Neural cell (in vitro differentiated cells): ENCODE measurements at regions not wholly inside any gene's neighbourhood (a gene's known extent, or its start where the extent isn't known, plus 50 kb on each side); places are given as distances from the start of the nearest gene placed in this dataset.

Experiments
- H2AFZ ChIP-seq: fragments of 200-600, 300-800 bp; sonication (generic), shearing (Covaris generic); 2 replicates; pipeline ENCODE4 v1.6.0; 2014; ENCODE audit warnings: low read depth, mild to moderate bottlenecking, antibody characterized with exemption, low read length, moderate library complexity
- H3F3A ChIP-seq: fragments of 200-600 bp; shearing (Covaris generic); 2 replicates; pipeline ENCODE4 v1.6.1; 2016; ENCODE audit warnings: mild to moderate bottlenecking, moderate library complexity, mixed read lengths, antibody characterized with exemption, low read length; ENCODE audit not compliant: insufficient read depth, poor library complexity, severe bottlenecking
- H3K27ac ChIP-seq: fragments of 200-600, 300-800 bp; sonication (generic), shearing (Covaris generic); 2 replicates; pipeline ENCODE4 v1.5.1; 2014; ENCODE audit warnings: mild to moderate bottlenecking, low read length, moderate library complexity
- H3K27me3 ChIP-seq: fragments of 300-800, 200-600 bp; sonication (generic), shearing (Covaris generic); 2 replicates; pipeline ENCODE4 v1.6.0; 2014; ENCODE audit warnings: mild to moderate bottlenecking, low read depth, low read length, moderate library complexity; ENCODE audit not compliant: insufficient read depth
- H3K36me3 ChIP-seq: fragments of 300-800, 200-600 bp; sonication (generic), shearing (Covaris generic); 2 replicates; pipeline ENCODE4 v1.5.1; 2014; ENCODE audit warnings: mild to moderate bottlenecking, antibody characterized with exemption, low read length, moderate library complexity; ENCODE audit not compliant: insufficient read depth
- H3K4me2 ChIP-seq: fragments of 300-800, 200-600 bp; sonication (generic), shearing (Covaris generic); 2 replicates; pipeline ENCODE4 v1.6.0; 2014; ENCODE audit warnings: mild to moderate bottlenecking, low read length
- H3K4me3 ChIP-seq: fragments of 300-800, 200-600 bp; sonication (generic), shearing (Covaris generic); 2 replicates; pipeline ENCODE4 v1.5.1; 2014; ENCODE audit warnings: mild to moderate bottlenecking, low read length, moderate library complexity
- H3K79me2 ChIP-seq: fragments of 200-600 bp; shearing (Covaris generic); replicated peaks from 2 replicates; pipeline ENCODE4 v1.6.0; 2014; ENCODE audit warnings: mild to moderate bottlenecking, low read length, moderate library complexity; ENCODE audit not compliant: insufficient read depth
- H3K9ac ChIP-seq: fragments of 300-800, 200-600 bp; sonication (generic), shearing (Covaris generic); 2 replicates; pipeline ENCODE4 v1.6.1; 2016; ENCODE audit warnings: mild to moderate bottlenecking, low read length, mixed read lengths
- H3K9me2 ChIP-seq: fragments of 200-600 bp; shearing (Covaris generic); 2 replicates; pipeline ENCODE4 v1.6.1; 2016; ENCODE audit warnings: mild to moderate bottlenecking, low read length, mixed read lengths; ENCODE audit not compliant: insufficient read depth
- H3K9me3 ChIP-seq: fragments of 200-600, 300-800 bp; sonication (generic), shearing (Covaris generic); 2 replicates; pipeline ENCODE4 v1.6.1; 2016; ENCODE audit warnings: mild to moderate bottlenecking, mixed run types, low read length, moderate library complexity, mixed read lengths
- H4K20me1 ChIP-seq: fragments of 200-600 bp; shearing (Covaris generic); 2 replicates; pipeline ENCODE4 v1.6.1; 2016; ENCODE audit warnings: mild to moderate bottlenecking, mixed run types; ENCODE audit not compliant: insufficient read depth
- CTCF ChIP-seq: fragments of 450-650 bp; IDR thresholded peaks from 2 replicates; pipeline ENCODE4 v1.5.1; 2014; ENCODE audit warnings: antibody characterized with exemption, mild to moderate bottlenecking, moderate library complexity; ENCODE audit not compliant: poor library complexity, severe bottlenecking
- EP300 ChIP-seq: fragments of 450-650 bp; conservative IDR thresholded peaks from 2 replicates; pipeline ENCODE4 v1.6.1; 2014; ENCODE audit warnings: antibody characterized with exemption, mild to moderate bottlenecking, moderate library complexity; ENCODE audit not compliant: poor library complexity, severe bottlenecking
- EZH2 ChIP-seq: fragments of 200-600, 300-800 bp; shearing (Covaris generic), sonication (generic); IDR thresholded peaks from 2 replicates; pipeline ENCODE4 v1.6.1; 2014; ENCODE audit warnings: antibody characterized with exemption, low read length, borderline replicate concordance, mild to moderate bottlenecking; ENCODE audit not compliant: insufficient read depth, poor library complexity, severe bottlenecking
- MXI1 ChIP-seq: fragments of 450-650 bp; conservative IDR thresholded peaks from 2 replicates; pipeline ENCODE4 v1.6.1; 2014; ENCODE audit warnings: antibody characterized with exemption, mild to moderate bottlenecking; ENCODE audit not compliant: poor library complexity, severe bottlenecking
- POLR2AphosphoS5 ChIP-seq: IDR thresholded peaks from 2 replicates; pipeline ENCODE4 v1.6.1; 2012
- RAD21 ChIP-seq: fragments of 450-650 bp; conservative IDR thresholded peaks from 2 replicates; pipeline ENCODE4 v1.6.1; 2014; ENCODE audit warnings: antibody characterized with exemption, mild to moderate bottlenecking, moderate library complexity
- SMC3 ChIP-seq: fragments of 450-650 bp; conservative IDR thresholded peaks from 2 replicates; pipeline ENCODE4 v1.6.1; 2014; ENCODE audit warnings: antibody characterized with exemption, mild to moderate bottlenecking, moderate library complexity; ENCODE audit not compliant: poor library complexity
- TAF1 ChIP-seq: IDR thresholded peaks from 2 replicates; pipeline ENCODE4 v1.6.1; 2012; ENCODE audit warnings: low read depth
- TF ChIP-seq, protein P1 (sequence below): IDR thresholded peaks from 2 replicates; pipeline ENCODE4 v1.6.1; 2012; ENCODE audit warnings: borderline replicate concordance

DNA sequence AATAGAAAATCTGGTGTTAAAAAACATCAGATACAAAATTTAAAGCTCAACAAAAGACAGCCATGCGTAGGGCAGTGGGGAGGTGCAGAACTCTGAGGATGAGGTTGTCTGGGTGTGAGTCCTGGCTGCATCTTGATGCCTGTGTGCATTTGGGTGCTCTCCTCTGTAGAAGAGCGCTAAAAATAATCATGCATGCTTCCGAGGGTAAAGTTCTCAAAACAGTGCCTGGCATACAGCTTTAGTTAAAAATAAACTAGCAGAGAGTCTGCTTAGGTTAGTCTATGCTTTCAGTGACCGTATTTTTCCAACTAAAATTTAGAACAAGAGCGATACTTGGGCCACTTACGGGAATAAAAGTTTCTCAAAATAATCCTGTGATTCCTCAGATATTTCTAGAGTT lies 55.5 kb upstream of the SPATA31C2 start:
- H3K36me3 ChIP-seq: no peaks in the 10 kb centered on the region
- no peaks in the 10 kb centered on the region for H3F3A ChIP-seq
- no peak overlapping the region for H3K27ac ChIP-seq
- H4K20me1 ChIP-seq: no peaks in the 10 kb centered on the region
- no peak overlapping the region for H3K9ac ChIP-seq
- H2AFZ ChIP-seq: no peak overlapping the region
- H3K27me3 ChIP-seq: no peaks in the 10 kb centered on the region
- no peak overlapping the region for H3K4me3 ChIP-seq
- H3K4me2 ChIP-seq: no peak overlapping the region
- TF ChIP-seq, protein P1, sequence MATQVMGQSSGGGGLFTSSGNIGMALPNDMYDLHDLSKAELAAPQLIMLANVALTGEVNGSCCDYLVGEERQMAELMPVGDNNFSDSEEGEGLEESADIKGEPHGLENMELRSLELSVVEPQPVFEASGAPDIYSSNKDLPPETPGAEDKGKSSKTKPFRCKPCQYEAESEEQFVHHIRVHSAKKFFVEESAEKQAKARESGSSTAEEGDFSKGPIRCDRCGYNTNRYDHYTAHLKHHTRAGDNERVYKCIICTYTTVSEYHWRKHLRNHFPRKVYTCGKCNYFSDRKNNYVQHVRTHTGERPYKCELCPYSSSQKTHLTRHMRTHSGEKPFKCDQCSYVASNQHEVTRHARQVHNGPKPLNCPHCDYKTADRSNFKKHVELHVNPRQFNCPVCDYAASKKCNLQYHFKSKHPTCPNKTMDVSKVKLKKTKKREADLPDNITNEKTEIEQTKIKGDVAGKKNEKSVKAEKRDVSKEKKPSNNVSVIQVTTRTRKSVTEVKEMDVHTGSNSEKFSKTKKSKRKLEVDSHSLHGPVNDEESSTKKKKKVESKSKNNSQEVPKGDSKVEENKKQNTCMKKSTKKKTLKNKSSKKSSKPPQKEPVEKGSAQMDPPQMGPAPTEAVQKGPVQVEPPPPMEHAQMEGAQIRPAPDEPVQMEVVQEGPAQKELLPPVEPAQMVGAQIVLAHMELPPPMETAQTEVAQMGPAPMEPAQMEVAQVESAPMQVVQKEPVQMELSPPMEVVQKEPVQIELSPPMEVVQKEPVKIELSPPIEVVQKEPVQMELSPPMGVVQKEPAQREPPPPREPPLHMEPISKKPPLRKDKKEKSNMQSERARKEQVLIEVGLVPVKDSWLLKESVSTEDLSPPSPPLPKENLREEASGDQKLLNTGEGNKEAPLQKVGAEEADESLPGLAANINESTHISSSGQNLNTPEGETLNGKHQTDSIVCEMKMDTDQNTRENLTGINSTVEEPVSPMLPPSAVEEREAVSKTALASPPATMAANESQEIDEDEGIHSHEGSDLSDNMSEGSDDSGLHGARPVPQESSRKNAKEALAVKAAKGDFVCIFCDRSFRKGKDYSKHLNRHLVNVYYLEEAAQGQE: no peak
- TF ChIP-seq TAF1 (no peak), MXI1 (no peak), SMC3 (no peak), RAD21 (no peak), POLR2AphosphoS5 (no peak), EZH2 (no peak), CTCF (no peak), EP300 (no peak)
- no peaks in the 10 kb centered on the region for H3K9me2 ChIP-seq
- no peaks in the 10 kb centered on the region for H3K79me2 ChIP-seq
- no peaks in the 10 kb centered on the region for H3K9me3 ChIP-seq

DNA sequence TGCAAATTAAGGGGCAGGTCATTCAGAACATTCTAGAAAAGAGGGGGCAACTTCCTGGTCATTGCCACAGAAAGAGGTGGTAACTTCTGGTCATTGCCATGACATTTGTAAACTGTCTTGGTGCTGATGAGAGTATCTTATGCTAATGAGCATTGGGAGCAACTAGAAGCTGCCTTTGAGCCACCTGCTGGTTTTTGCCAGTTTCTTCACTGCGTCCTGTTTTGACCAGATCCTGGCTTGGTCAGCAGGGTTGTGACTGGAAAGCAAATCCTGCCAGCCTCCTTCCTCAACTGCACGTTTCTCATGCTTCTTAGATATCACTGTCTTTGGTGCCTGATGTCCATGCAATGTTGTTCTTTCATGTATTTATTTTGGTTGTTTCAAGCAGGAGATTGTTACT lies 53.2 kb upstream of the SPATA31C2 start:
- no peaks in the 10 kb centered on the region for H3K9me3 ChIP-seq
- no peaks in the 10 kb centered on the region for H3F3A ChIP-seq
- no peak overlapping the region for H2AFZ ChIP-seq
- no peaks in the 10 kb centered on the region for H3K79me2 ChIP-seq
- no peak overlapping the region for H3K4me2 ChIP-seq
- no peaks in the 10 kb centered on the region for H4K20me1 ChIP-seq
- H3K27me3 ChIP-seq: no peaks in the 10 kb centered on the region
- H3K9me2 ChIP-seq: no peaks in the 10 kb centered on the region
- no peak overlapping the region for H3K27ac ChIP-seq
- H3K36me3 ChIP-seq: no peaks in the 10 kb centered on the region
- H3K4me3 ChIP-seq: no peak overlapping the region
- TF ChIP-seq EP300 (no peak), POLR2AphosphoS5 (no peak), EZH2 (no peak), MXI1 (no peak), SMC3 (no peak), RAD21 (no peak), TAF1 (no peak), CTCF (no peak)
- TF ChIP-seq, protein P1: no peak
- no peak overlapping the region for H3K9ac ChIP-seq
